A549 (cell line): ENCODE measurements at regions not wholly inside any gene's neighbourhood (a gene's known extent, or its start where the extent isn't known, plus 50 kb on each side); places are given as distances from the start of the nearest gene placed in this dataset.

Source experiments
- ATAC-seq, 2 experiments: fragments of 200-7000 bp in 1 of 2; fragments of >200 bp in 1 of 2; cut with Nextera tagmentation in 1 of 2; cut with Tn5 transposase in 1 of 2; 3 replicates each; pipeline versions ENCODE4 v1.8.0 to v1.9.1; 2018 to 2020; ENCODE audit warnings: mild to moderate bottlenecking in 1 of 2, moderate library complexity in 1 of 2
- CTCF ChIA-PET: fragments of 300-600 bp; sonication (Branson Sonifier 250); formaldehyde crosslinking; extraction: SDS; loops from one replicate; lab custom pipeline; 2021; ENCODE audit warnings: antibody characterized with exemption, inconsistent platforms; lab: Yijun Ruan, JAX
- POLR2A ChIA-PET: fragments of 350-600 bp; formaldehyde crosslinking; extraction: SDS; loops from one replicate; lab custom pipeline; 2021; ENCODE audit warnings: antibody characterized with exemption, inconsistent platforms; lab: Yijun Ruan, JAX
- DNase-seq, 2 experiments: peaks; one replicate each; pipeline versions ENCODE4 v3.0.0 to v3.0.0-alpha.2; 2011 to 2016; ENCODE audit warnings: low read depth in 1 of 2, low spot score in 1 of 2
- FAIRE-seq: peaks from 2 replicates; lab custom pipeline; 2011; peaks lifted over from hg19 to GRCh38; lab: Jason Lieb, UNC
- H3K27ac ChIP-seq, 2 experiments: fragments of >200 bp; sonication (Bioruptor Twin); formaldehyde crosslinking; 3 replicates each; pipeline ENCODE4 v1.5.1; 2016 to 2017
- H3K4me1 ChIP-seq: fragments of >200 bp; sonication (Bioruptor Twin); formaldehyde crosslinking; 3 replicates; pipeline ENCODE4 v1.6.1; 2016
- H3K4me2 ChIP-seq: fragments of >200 bp; sonication (Bioruptor Twin); formaldehyde crosslinking; 3 replicates; pipeline ENCODE4 v1.6.1; 2016
- H3K4me3 ChIP-seq: fragments of >200 bp; sonication (Bioruptor Twin); formaldehyde crosslinking; 3 replicates; pipeline ENCODE4 v1.5.1; 2016
- H3K9me3 ChIP-seq: fragments of >200 bp; sonication (Bioruptor Twin); formaldehyde crosslinking; 3 replicates; pipeline ENCODE4 v1.6.1; 2016
- ATOH8 ChIP-seq: fragments of 250-450 bp; sonication (Bioruptor Pico); IDR thresholded peaks from 2 replicates; pipeline ENCODE4 v1.5.0; 2020; ENCODE audit warnings: low read depth, mild to moderate bottlenecking, moderate library complexity
- CBX2 ChIP-seq: fragments of 200-600 bp; sonication (generic); IDR thresholded peaks from 2 replicates; pipeline ENCODE4 v1.6.1; 2016; ENCODE audit warnings: low read depth, mild to moderate bottlenecking, borderline replicate concordance
- CEBPB ChIP-seq, 2 experiments: fragments of >200 bp in 1 of 2; sonication (Bioruptor Twin) in 1 of 2; formaldehyde crosslinking in 1 of 2; IDR thresholded peaks; 2 replicates each; pipeline ENCODE4 v1.6.1; 2012 to 2016
- CHD4 ChIP-seq: fragments of 200-600 bp; sonication (generic); IDR thresholded peaks from 2 replicates; pipeline ENCODE4 v1.6.1; 2016; ENCODE audit warnings: antibody characterized with exemption, mild to moderate bottlenecking, borderline replicate concordance
- CTCF ChIP-seq: fragments of >200 bp; sonication (Bioruptor Twin); formaldehyde crosslinking; IDR thresholded peaks from 3 replicates; pipeline ENCODE4 v1.5.1; 2016
- EHF ChIP-seq: fragments of 250-450 bp; sonication (Bioruptor Pico); IDR thresholded peaks from 2 replicates; pipeline ENCODE4 v1.5.0; 2020; ENCODE audit warnings: mild to moderate bottlenecking
- FOSB ChIP-seq: fragments of 250-450 bp; sonication (Bioruptor Pico); IDR thresholded peaks from 2 replicates; pipeline ENCODE4 v1.5.0; 2020; ENCODE audit warnings: mild to moderate bottlenecking, moderate library complexity
- FOXS1 ChIP-seq: fragments of 250-450 bp; sonication (Bioruptor Pico); IDR thresholded peaks from 2 replicates; pipeline ENCODE4 v1.5.0; 2020; ENCODE audit warnings: mild to moderate bottlenecking, moderate library complexity
- HOXB5 ChIP-seq: fragments of 250-450 bp; sonication (Bioruptor Pico); IDR thresholded peaks from 2 replicates; pipeline ENCODE4 v1.5.0; 2020; ENCODE audit warnings: mild to moderate bottlenecking, moderate library complexity
- JUN ChIP-seq, 2 experiments: fragments of >200 bp; sonication (Bioruptor Twin); formaldehyde crosslinking; IDR thresholded peaks; 2 replicates in 1 of 2; 3 replicates in 1 of 2; pipeline ENCODE4 v1.6.1; 2016 to 2017
- KDM5A ChIP-seq: fragments of 200-600 bp; sonication (generic); IDR thresholded peaks from 2 replicates; pipeline ENCODE4 v1.6.1; 2016; ENCODE audit warnings: antibody characterized with exemption, mild to moderate bottlenecking
- MAFK ChIP-seq: fragments of 450-650 bp; IDR thresholded peaks from 2 replicates; pipeline ENCODE4 v1.6.1; 2014; ENCODE audit not compliant: partially characterized antibody
- MYC ChIP-seq: IDR thresholded peaks from 2 replicates; pipeline ENCODE4 v1.6.1; 2012; ENCODE audit warnings: mild to moderate bottlenecking, inconsistent platforms, low read length, improper control_type of control experiment, borderline replicate concordance
- NR3C1 ChIP-seq: fragments of >200 bp; sonication (Bioruptor Twin); formaldehyde crosslinking; IDR thresholded peaks from 3 replicates; pipeline ENCODE4 v1.6.1; 2017
- PBX3 ChIP-seq: IDR thresholded peaks from 2 replicates; pipeline ENCODE4 v1.6.1; 2012
- POLR2AphosphoS2 ChIP-seq: conservative IDR thresholded peaks from 2 replicates; pipeline ENCODE4 v1.6.1; 2012; ENCODE audit warnings: low read length, improper control_type of control experiment, inconsistent platforms
- RAD21 ChIP-seq, 2 experiments: fragments of >200 bp in 1 of 2; sonication (Bioruptor Twin) in 1 of 2; formaldehyde crosslinking in 1 of 2; IDR thresholded peaks in 1 of 2; conservative IDR thresholded peaks in 1 of 2; 2 replicates in 1 of 2; 3 replicates in 1 of 2; pipeline ENCODE4 v1.6.1; 2012 to 2018; ENCODE audit warnings: inconsistent platforms in 1 of 2
- RNF2 ChIP-seq: fragments of 200-600 bp; sonication (generic); IDR thresholded peaks from 2 replicates; pipeline ENCODE4 v1.6.1; 2016; ENCODE audit warnings: low read depth, mild to moderate bottlenecking, antibody characterized with exemption, moderate library complexity, borderline replicate concordance
- SMC3 ChIP-seq: fragments of >200 bp; sonication (Bioruptor Twin); formaldehyde crosslinking; IDR thresholded peaks from 3 replicates; pipeline ENCODE4 v1.6.1; 2018; ENCODE audit warnings: inconsistent platforms
- TP53 ChIP-seq: fragments of 250-450 bp; sonication (Bioruptor Pico); IDR thresholded peaks from 2 replicates; pipeline ENCODE4 v1.5.0; 2021; ENCODE audit warnings: mild to moderate bottlenecking, moderate library complexity
- ZNF302 ChIP-seq: fragments of 250-450 bp; sonication (Bioruptor Pico); IDR thresholded peaks from 2 replicates; pipeline ENCODE4 v1.9.0; 2021; ENCODE audit warnings: inconsistent platforms, mild to moderate bottlenecking, moderate library complexity
- WGBS: methylation state at CpG from one replicate; pipeline ENCODE4 v1.1.6; 2017; ENCODE audit errors: missing lambda C conversion rate; 5-methylcytosine and 5-hydroxymethylcytosine counted together
- TF ChIP-seq, protein P1 (sequence below): fragments of 150-350 bp; IDR thresholded peaks from 2 replicates; pipeline ENCODE4 v1.6.1; 2014; ENCODE audit warnings: low read depth, mild to moderate bottlenecking, low read length
- TF ChIP-seq, protein P2 (sequence below): fragments of >200 bp; sonication (Bioruptor Twin); formaldehyde crosslinking; IDR thresholded peaks from 2 replicates; pipeline ENCODE4 v1.6.1; 2016

GRCh38 chrX:88560673-88561330 is 186.2 kb upstream of the CPXCR1 start:
- Histone ChIP-seq H3K4me2 (no peak overlapping the region), H3K27ac (no peak overlapping the region), H3K9me3 (no peaks in the 10 kb centered on the region), H3K4me3 (no peak overlapping the region), H3K4me1 (no peaks in the 10 kb centered on the region)
- CTCF ChIA-PET, result no interaction called here
- TF ChIP-seq RAD21 (conservative IDR thresholded peaks at IDR 0.05 in 1 of 2, IDR thresholded peaks at IDR 0.05 in 1 of 2) (no peak), HOXB5 (no peak), KDM5A (no peak), CHD4 (no peak), ZNF302 (CRISPR knock-in tag) (no peak), MYC (no peak), MAFK (no peak), SMC3 (no peak), ATOH8 (no peak), CTCF (no peak), RNF2 (no peak), JUN (IDR thresholded peaks at IDR 0.05) (no peak), POLR2AphosphoS2 (no peak), PBX3 (no peak), FOXS1 (CRISPR knock-in tag) (no peak)
- TF ChIP-seq, protein P1, sequence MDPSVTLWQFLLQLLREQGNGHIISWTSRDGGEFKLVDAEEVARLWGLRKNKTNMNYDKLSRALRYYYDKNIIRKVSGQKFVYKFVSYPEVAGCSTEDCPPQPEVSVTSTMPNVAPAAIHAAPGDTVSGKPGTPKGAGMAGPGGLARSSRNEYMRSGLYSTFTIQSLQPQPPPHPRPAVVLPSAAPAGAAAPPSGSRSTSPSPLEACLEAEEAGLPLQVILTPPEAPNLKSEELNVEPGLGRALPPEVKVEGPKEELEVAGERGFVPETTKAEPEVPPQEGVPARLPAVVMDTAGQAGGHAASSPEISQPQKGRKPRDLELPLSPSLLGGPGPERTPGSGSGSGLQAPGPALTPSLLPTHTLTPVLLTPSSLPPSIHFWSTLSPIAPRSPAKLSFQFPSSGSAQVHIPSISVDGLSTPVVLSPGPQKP, result no peak
- WGBS, result 8% methylated on average over 4 of the region's 4 CpGs
- DNase-seq (no peak), FAIRE-seq (no peak), ATAC-seq (no peak)
- POLR2A ChIA-PET, result no interaction called here

- DNase-seq (no peak), ATAC-seq (no peak), FAIRE-seq (no peak)
- POLR2A ChIA-PET, result no interaction called here
- no peak overlapping the region for H3K4me2 ChIP-seq
- no peaks in the 10 kb centered on the region for H3K4me1 ChIP-seq
- TF ChIP-seq MYC (no peak), EHF (CRISPR knock-in tag) (no peak)
- TF ChIP-seq, protein P2, sequence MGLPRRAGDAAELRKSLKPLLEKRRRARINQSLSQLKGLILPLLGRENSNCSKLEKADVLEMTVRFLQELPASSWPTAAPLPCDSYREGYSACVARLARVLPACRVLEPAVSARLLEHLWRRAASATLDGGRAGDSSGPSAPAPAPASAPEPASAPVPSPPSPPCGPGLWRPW, result no peak
- no CpG with 5 or more reads among the region's 3 CpGs for WGBS
- H3K4me3 ChIP-seq, result no peak overlapping the region
- CTCF ChIA-PET, result no interaction called here
- H3K9me3 ChIP-seq, result no peaks in the 10 kb centered on the region
- no peak overlapping the region for H3K27ac ChIP-seq
These were observed 162.7 kb upstream of the CPXCR1 start for GRCh38 chrX:88584283-88584682.

- H3K27ac ChIP-seq, result no peak overlapping the region
- H3K4me3 ChIP-seq, result no peak overlapping the region
- no peak for ATAC-seq
- H3K9me3 ChIP-seq, result no peaks in the 10 kb centered on the region
- H3K4me2 ChIP-seq, result no peak overlapping the region
- DNase-seq, result no peak
- ChIA-PET POLR2A (no interaction called here), CTCF (no interaction called here)
- no peak for FAIRE-seq
- no peaks in the 10 kb centered on the region for H3K4me1 ChIP-seq
- TF ChIP-seq CBX2, result no peak
- TF ChIP-seq FOXS1 (CRISPR knock-in tag), result no peak
- peak; percentile 6 for TF ChIP-seq MAFK
- TF ChIP-seq NR3C1, result no peak
- no peak for TF ChIP-seq FOSB (CRISPR knock-in tag)
- no peak for TF ChIP-seq TP53 (CRISPR knock-in tag)
- TF ChIP-seq CEBPB (IDR thresholded peaks at IDR 0.05), result no peak
These were observed 160.7 kb upstream of the CPXCR1 start for GRCh38 chrX:88586317-88586716.
